HG03378 (cell line): ENCODE measurements at regions not wholly inside any gene's neighbourhood (a gene's known extent, or its start where the extent isn't known, plus 50 kb on each side); places are given as distances from the start of the nearest gene placed in this dataset.
"Not testable (repeated sequence)": the region's sequence is repeated elsewhere in the genome, so short reads cannot be mapped to it uniquely, and the experiment has no call there.

Experiments used
- ATAC-seq: cut with Tn5 transposase; IDR thresholded peaks from one replicate; pipeline ENCODE4 v1.9.1; 2021; ENCODE audit warnings: mild to moderate bottlenecking, moderate library complexity; ENCODE audit not compliant: unreplicated experiment

DNA sequence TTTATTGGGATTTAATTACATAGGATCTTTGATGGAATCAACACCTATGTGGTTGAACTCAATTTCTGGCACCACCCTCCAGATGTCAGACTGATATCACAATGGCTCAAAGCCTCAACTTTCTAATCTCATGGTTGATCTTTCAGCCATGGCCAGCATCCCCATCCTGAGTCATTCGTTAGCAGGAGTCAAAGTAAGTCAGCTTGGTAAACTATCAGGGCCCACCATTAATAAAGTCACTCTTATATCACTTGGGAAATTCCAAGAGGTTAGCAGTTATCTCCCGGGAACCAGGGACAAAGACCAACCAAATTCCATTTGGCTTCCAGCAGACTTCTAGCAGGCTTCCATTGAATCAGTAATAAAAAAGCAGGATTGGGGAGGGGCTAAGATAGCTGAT, 50.7 kb upstream of the TNFSF4 start:
- ATAC-seq, result no peak

DNA sequence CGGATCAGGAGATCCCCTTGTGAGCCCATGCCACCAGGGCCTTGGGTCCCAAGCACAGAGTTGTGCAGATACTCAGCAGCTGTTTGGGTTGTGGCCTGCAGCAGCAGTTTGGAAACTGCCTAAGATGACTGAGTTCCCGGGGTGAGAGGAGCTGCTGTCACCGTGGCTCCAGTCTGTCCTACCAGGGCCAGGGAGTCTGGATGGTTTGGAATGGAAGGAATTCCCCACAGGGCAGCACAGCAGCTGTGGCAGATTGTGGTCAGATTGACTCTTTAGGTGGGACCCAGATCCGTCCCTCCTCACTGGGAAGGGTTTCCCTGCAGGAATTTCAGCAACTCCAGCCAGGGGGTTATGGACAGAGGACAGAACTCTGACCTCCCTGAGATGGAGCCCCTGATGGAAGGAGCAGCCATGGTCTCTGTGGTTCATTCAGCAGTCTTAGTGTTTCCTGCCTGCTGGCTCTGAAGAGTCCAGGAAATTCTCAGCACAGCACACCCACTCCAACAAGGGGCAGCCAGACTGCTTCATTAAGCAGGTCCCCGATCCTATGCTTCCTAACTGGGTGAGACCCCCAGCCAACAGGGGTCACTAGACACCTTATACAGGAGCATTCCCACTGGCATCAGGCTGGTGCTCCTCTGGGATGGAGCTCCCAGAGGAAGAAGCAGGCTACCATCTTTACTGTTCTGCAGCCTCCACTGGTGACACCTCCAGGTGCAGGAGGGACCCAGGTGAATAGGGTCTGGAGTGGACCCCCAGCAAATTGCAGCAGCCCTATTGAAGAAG, 51.5 kb upstream of the TNFSF4 start:
- ATAC-seq, result no peak

DNA sequence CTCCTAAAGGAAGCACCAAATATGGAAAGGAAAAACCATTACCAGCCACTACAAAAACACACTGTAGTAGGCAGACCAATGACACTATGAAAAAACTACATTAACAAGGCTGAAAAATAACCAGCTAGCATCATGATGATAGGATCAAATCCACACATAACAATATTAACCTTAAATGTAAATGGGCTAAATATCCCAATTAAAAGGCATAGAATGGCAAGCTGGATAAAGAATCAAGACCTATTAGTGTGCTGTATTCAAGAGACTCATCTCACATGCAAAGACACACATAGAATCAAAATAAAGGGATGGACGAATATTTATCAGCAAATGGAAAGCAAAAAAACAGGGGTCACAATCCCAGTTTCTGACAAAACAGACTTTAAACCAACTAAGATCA, 53.2 kb upstream of the TNFSF4 start:
- not testable (repeated sequence) for ATAC-seq

DNA sequence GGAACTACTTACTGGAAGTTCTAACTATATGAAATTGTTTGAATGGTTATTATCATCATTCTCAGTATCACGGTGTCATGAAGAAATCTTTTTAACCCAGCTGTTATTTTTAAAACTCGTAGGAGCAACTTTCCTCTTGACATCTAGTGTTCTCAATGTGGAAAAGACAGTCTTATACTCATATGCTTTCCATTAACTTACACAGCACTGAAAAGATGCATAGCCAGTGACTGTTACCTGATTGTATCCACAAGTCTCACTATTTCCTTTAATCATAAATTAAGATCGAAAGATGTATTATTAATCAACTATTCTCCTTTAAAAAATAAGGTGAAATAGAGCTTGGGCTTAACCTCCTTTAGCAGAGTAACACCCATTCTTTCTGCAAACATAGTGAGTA, 59.7 kb upstream of the TNFSF4 start:
- no peak for ATAC-seq

DNA sequence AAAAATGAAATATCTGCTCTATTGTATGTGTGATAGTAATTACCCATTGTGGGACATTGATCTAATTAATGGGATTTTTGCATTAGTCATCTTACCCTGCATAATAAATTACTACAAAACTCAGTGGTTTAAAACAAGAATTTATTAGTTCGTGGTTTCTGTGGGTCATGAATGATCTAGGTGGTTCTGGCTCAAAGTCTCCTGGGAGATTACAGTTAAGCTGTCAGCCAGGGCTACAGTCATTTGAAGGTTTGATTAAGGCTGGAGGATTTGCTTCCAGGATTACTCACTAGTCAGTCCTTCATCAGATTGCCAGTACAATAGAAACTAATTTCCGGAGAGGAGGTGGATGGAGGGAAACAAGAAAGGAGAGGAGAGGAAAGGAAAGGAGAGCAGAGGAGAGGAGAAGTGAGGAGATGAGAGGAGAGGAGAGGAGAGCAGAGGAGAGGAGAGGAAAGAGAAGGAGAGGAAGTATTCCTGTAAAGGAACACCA, 60.4 kb upstream of the TNFSF4 start:
- no peak for ATAC-seq

DNA sequence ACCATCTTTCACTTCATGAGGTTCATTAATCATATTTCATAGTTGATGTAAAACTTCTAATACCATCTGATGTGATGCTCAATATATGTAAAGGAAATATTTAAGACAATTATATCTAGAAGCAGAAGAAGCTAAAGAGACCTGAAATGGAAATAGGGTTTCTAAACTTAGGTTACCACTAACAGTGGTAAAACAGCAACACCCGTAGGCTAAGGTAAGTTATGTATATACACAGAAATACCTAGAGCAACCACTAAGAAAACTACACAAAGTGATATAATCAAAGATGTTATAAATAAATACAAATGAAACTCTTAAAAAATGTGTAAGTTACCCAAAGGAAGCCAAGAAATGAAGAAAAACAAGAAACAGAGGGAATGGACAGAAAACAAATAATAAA, 61.1 kb upstream of the TNFSF4 start:
- no peak for ATAC-seq

DNA sequence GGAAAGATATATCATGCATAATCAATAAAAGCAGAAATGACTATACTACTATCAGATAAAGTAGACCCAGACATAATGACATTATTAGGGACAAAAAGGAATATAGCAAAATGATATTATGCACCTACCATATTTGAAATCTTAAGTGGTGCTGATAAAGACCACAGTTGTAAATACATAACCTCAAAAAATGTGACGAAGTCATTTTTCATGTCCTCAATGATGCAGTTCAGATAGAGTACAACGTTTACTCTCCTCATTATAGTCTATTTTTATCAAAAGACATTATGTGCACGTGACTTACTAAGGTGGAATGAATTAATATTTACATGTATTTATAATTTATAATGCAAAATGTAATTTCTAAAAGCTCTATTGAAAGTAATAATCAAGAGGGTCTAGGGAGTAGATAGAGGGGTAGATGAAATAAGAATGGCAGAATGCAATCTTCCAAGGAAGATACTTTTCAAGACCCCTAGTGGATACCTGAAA, 61.7 kb upstream of the TNFSF4 start:
- ATAC-seq, result no peak

DNA sequence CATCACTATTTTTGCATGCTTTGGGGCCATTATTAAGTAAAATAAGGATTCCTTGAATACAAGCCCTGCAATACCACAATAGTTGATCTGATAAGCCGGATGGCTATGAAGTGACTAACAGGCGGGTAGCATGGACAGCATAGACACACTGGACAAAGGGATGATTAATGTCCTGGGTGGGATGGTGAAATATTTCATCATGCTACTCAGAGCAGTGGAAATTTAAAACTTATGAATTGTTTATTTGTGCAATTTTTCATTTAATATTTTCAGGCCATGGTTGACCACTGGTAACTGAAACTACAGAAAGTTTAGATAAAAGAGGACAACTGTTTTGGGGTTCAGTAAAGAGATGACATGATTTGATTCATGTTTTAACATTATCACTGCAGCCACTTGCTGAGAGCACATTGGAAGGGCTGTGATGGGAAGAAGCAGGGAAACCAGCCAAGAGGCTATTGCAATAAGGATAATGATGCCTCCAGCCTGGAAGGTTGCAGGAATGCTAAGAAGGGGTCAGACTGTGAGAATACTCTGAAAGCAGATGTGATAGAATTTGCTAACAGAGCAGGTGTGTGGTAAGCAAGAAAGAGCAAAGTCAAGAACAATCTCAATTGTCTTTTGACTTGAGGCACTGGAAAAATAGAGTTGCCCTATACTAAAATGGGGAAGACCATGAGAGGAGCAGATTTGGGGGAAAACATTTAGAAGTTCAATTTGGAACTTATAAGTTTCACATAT, 62.5 kb upstream of the TNFSF4 start:
- no peak for ATAC-seq

DNA sequence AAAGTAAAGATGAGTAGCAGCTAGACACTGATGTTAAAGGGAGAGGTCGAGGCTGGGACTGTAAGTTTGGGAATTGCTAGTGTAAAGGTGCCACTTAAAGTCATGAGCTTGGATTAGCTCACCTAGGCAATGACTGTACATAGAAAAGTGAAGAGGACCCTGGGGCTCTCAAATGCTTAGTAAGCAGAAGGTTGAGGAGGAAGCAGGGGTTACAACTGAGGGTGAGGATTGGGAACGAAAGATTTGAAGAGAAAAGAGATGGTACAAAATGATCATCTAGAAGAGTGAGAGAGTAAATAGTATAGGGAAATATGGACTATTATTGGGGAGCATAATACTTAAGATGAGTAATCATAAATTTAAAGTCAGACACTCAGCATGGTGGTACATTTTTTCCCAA, 63.1 kb upstream of the TNFSF4 start:
- no peak for ATAC-seq

DNA sequence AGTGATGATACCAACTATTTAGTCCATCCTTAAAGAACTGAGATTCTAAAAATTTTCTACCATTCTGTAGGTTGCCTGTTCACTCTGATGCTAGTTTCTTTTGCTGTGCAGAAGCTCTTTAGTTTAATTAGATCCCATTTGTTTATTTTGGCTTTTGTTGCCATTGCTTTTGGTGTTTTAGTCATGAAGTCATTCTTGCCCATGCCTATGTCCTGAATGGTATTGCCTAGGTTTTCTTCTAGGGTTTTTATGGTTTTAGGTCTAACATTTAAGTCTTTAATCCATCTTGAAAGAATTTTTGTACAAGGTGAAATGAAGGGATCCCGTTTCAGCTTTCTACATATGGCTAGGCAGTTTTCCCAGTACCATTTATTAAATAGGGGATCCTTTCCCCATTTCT, 63.9 kb upstream of the TNFSF4 start:
- not testable (repeated sequence) for ATAC-seq

DNA sequence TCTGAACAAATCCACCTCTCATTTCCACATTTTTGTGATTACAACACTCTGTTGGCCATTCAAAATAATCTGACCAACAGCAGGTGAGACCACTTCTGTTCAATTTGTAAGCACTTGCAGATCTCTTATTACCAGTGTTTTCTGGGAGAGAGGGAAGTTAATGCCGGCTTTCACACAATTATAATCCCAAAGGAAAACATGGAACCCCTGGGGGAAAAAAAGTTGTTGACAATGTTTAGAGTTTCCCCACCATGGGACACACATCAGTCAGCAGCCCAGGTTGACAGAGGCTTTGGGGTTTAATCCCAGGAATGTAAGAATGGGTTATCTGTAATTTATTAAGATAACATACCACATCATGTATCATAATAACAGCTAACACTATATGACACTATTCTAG, 68.4 kb upstream of the TNFSF4 start:
- no peak for ATAC-seq

DNA sequence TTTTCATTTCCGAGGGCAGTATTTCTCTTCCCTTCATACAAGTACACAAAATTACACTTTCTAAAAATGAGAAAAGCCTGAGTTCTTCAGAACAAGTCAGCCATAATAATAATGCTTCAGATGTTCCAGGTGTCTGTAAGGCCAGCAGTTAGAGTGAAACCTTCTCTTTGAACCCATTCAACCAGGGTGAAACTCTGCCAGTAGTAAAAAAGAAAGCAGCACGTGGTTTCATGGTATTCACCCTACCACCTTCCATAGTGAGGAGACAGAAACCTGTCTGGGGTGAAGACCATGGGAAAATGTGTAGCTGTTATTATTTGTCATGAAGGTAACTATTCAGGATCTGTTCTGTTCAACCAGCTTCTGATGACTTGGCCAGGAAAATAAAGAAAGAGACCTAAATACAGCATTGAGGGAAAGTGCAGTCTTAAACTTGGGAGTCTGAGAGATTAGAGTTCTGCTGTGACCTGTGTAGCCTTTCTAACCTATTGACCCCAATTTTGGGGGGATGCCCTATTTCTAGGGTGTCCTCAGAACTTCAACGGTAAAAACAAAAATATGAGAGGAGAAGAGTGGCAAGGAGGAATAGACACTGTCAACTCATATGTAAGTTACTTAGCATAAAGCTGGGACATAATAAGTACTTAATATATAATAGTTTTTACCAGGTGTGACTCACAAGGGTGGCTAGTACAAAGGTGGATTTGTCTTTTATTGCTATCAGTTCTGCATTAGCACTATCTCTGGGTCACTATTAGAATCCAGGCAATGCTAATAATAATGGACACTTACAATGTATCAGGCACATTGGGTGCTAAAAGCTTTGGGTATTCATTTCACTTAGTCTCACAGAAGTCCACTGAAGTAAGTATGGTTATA, 70.0 kb upstream of the TNFSF4 start:
- peak; percentile 88 for ATAC-seq

DNA sequence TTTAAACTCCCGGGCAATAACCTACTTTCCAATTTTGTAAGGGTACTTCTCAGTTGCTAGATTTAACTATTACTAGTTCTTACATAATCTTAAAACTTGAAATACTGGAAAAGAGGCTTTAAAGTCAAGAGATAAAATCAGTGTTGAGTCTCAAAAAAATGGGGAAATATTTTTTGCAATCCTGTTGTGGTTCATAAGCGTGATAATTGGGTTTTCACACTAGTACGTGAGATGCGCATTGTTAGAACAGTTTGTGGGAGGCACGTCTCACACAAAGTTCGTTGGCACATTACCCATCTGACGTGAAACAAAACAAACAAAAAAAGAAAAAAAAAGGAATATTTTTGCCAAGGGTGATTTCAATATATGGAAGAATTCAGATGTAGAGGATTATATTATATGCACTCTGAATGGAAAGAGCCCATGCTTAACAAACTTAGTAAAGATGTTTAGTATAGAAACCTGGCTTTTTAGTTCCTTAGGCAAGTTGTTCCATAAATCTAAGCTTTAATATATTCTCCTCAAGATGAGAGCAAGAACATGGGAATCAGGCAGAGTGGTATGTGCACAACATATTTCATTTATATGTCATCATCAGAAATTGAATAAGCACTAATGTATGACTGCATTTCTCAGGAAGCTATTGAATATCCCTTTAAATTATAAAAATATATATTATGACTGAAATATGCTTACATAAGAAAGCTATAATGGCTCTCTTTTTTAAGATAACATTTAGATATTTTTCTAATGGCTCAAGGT, 73.9 kb upstream of the TNFSF4 start:
- no peak for ATAC-seq

DNA sequence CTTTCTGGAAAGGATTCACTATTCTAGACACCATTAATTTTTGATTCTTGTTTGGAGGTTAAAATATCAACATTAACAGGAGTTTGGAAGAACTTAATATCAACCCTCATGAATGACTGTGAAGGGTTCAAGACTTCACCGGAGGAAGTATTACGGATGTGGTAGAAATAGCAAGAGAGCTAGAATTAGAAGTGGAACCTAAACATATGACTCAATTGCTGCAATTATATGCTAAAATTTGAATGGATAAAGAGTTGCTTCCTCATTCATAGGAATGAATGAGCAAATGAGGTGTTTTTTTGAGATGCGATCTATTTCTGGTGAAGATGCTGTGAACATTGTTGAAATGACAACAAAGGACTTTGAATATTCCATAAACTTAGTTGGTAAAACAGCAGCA, 77.9 kb upstream of the TNFSF4 start:
- ATAC-seq, result no peak

DNA sequence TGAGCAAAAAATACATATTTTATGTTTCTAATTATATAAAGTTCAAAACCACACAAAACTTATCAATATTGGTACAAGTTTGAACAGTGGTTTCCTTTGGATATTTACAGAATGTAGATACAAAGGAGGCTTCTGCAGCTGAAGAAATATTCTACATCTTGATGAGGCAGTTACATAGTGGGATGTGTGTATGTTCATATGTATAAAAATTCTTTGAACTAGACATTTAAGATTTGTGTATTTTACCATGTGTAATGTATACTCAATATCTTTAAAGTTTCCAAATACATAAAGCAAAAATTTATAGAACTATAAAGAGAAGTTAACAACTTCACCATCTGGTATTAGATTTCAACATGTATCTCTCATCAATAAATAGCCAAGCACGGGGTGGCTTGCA, 80.7 kb upstream of the TNFSF4 start:
- no peak for ATAC-seq

DNA sequence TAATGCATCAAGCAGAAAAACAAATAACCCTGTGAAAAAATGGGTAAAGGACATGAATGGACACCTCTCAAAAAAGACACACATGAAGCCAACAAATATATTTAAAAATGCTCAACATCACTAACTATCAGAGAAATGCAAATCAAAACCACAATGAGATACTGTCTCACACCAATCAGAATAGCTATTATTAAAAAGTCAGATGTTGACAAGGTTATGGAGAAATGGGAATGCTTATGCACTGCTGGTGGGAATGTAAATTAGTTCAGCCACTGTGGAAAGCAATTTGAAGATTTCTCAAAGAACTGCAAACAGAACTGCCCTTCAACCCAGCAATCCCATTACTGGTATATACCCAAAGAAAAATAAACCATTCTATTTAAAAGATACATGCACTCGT, 86.6 kb upstream of the TNFSF4 start:
- ATAC-seq, result no peak

DNA sequence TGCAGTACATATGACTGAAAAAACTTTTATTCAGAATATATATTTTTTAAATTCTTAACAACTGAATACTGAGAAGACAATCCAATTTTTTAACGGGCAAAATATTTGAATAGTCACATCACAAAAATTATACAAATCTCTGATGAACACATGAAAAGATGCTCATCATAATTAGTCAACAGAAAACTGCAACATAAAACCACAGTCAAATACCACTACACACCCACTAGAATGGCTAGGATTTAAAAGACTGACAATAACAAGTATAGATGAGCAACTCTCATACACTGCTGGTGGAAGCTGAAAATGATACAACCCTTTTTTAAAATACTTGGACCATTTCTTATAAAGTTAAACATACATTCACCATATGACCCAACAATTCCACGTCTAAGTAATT, 87.7 kb upstream of the TNFSF4 start:
- no peak for ATAC-seq

DNA sequence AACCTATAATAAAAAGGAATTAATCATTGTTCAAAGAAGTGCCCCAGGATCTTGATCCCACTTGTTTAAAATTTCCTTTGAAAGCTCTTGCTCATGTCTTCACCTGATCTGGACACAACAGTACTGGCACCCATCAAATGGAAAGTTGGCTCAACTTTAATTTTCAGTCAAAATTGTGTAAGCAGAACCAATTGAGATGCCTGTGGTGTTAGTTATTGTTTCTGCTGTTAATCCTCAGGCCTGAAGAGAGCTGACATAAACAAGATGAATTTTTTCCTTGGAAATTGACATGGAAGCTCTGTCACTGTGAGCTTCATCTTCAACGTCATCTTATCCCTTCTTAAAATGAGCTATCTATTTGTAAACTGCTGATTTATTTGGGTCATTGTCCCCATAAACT, 88.3 kb upstream of the TNFSF4 start:
- no peak for ATAC-seq

DNA sequence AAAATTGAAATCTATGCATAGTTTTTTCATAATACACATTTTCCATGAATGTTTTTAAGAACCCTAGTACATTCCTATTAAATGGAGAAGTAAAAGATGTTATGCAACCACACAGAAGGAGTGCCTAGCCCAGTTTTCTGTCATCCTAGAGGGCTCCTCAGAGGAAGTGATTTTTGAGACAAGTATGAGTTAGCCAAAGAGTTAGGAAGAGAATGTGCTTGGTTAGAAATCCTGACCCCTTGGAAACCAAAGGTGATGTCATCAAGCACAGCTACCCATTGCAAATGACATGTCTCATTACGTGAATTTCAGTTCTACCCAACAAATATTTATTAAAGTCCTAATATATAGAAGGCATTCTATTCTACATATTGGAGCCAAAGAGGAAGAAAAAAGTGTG, 88.9 kb upstream of the TNFSF4 start:
- no peak for ATAC-seq

DNA sequence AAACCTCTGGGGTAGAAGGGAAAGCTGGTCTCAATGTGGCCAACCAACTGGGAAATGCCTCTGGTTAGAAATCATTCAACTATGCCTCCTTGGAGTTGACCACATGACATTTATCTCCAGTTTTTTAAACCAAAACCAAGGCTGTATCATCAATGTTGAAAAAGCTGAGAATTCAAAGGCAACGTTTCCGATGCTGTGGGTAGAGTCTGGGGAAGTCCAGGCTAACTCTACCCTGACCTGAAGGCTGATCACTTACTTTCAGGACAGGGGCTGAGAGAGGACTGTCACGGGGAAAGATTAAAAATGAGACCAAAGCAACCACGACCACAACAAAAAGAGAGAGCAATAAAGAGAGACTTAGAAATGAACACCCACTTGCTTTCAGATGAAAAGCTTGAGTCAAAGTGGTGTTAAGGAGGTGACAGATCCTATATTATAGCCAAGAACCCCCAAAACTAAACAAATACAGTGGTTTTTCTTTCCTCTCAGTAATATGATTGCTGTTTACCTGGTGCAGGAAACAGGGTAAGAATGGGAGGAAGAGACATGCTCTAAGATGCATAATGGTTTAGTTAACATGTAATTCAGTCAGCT, 90.8 kb upstream of the TNFSF4 start:
- ATAC-seq, result peak; percentile 87
